Trophoblast cell (in vitro differentiated cells and primary cell): ENCODE measurements at regions not wholly inside any gene's neighbourhood (a gene's known extent, or its start where the extent isn't known, plus 50 kb on each side); places are given as distances from the start of the nearest gene placed in this dataset.

Experiments
- DNase-seq, 2 donors: peaks; one replicate each; pipeline ENCODE4 v3.0.0-alpha.2; 2016
- H2AFZ ChIP-seq: 2 replicates; pipeline ENCODE4 v1.6.1; 2013; ENCODE audit warnings: low read length, moderate library complexity, mild to moderate bottlenecking; ENCODE audit not compliant: insufficient read depth, poor library complexity
- H2AK5ac ChIP-seq: 2 replicates; pipeline ENCODE4 v1.6.1; 2013; ENCODE audit warnings: mild to moderate bottlenecking, low read length
- H2BK120ac ChIP-seq: 2 replicates; pipeline ENCODE4 v1.6.1; 2013; ENCODE audit warnings: low read length, mild to moderate bottlenecking, moderate library complexity; ENCODE audit not compliant: insufficient read depth, poor library complexity
- H2BK12ac ChIP-seq: 2 replicates; pipeline ENCODE4 v1.6.1; 2013; ENCODE audit warnings: mild to moderate bottlenecking, low read length, moderate library complexity
- H2BK5ac ChIP-seq: 2 replicates; pipeline ENCODE4 v1.6.1; 2013; ENCODE audit warnings: low read length, low read depth, moderate library complexity, mild to moderate bottlenecking; ENCODE audit not compliant: poor library complexity
- H3K14ac ChIP-seq: 2 replicates; pipeline ENCODE4 v1.6.1; 2013; ENCODE audit warnings: mild to moderate bottlenecking, low read length
- H3K18ac ChIP-seq: 2 replicates; pipeline ENCODE4 v1.6.1; 2013; ENCODE audit warnings: mild to moderate bottlenecking, low read length
- H3K23ac ChIP-seq: 2 replicates; pipeline ENCODE4 v1.6.1; 2013; ENCODE audit warnings: low read length
- H3K27ac ChIP-seq: 2 replicates; pipeline ENCODE4 v1.5.1; 2013; ENCODE audit warnings: low read depth, mild to moderate bottlenecking, inconsistent platforms, low read length, moderate library complexity
- H3K27me3 ChIP-seq: 2 replicates; pipeline ENCODE4 v1.6.1; 2013; ENCODE audit warnings: inconsistent platforms, mild to moderate bottlenecking, low read length, moderate library complexity; ENCODE audit not compliant: insufficient read depth
- H3K36me3 ChIP-seq, 2 experiments: 1 replicate in 1 of 2; 2 replicates in 1 of 2; pipeline ENCODE4 v1.6.1; 2013; ENCODE audit warnings: low read length in 2 of 2, mild to moderate bottlenecking in 2 of 2, moderate library complexity in 1 of 2; ENCODE audit not compliant: insufficient read depth in 2 of 2, control insufficient read depth in 1 of 2
- H3K4ac ChIP-seq: 2 replicates; pipeline ENCODE4 v1.6.1; 2013; ENCODE audit warnings: low read depth, mild to moderate bottlenecking, low read length, moderate library complexity
- H3K4me1 ChIP-seq, 2 experiments: 1 replicate in 1 of 2; 2 replicates in 1 of 2; pipeline ENCODE4 v1.6.1; 2013; ENCODE audit warnings: low read length in 2 of 2, mild to moderate bottlenecking in 2 of 2, moderate library complexity in 1 of 2; ENCODE audit not compliant: insufficient read depth in 2 of 2, control insufficient read depth in 1 of 2
- H3K4me2 ChIP-seq: 2 replicates; pipeline ENCODE4 v1.6.1; 2013; ENCODE audit warnings: inconsistent platforms, mild to moderate bottlenecking, low read length, moderate library complexity
- H3K4me3 ChIP-seq: 2 replicates; pipeline ENCODE4 v1.5.1; 2013; ENCODE audit warnings: mild to moderate bottlenecking, low read depth, low read length, inconsistent platforms
- H3K79me1 ChIP-seq: one replicate; pipeline ENCODE4 v1.6.1; 2013; ENCODE audit warnings: low read length
- H3K79me2 ChIP-seq: 2 replicates; pipeline ENCODE4 v1.6.1; 2013; ENCODE audit warnings: low read length, mild to moderate bottlenecking; ENCODE audit not compliant: control insufficient read depth, insufficient read depth, poor library complexity
- H3K9ac ChIP-seq: 2 replicates; pipeline ENCODE4 v1.6.1; 2013; ENCODE audit warnings: mild to moderate bottlenecking, low read length
- H3K9me3 ChIP-seq: 2 replicates; pipeline ENCODE4 v1.6.1; 2013; ENCODE audit warnings: low read depth, mild to moderate bottlenecking, control low read depth, inconsistent platforms, low read length; ENCODE audit not compliant: insufficient read depth
- H4K12ac ChIP-seq: 2 replicates; pipeline ENCODE4 v1.6.1; 2013; ENCODE audit warnings: low read depth, mild to moderate bottlenecking, low read length, moderate library complexity
- H4K8ac ChIP-seq: 2 replicates; pipeline ENCODE4 v1.6.1; 2013; ENCODE audit warnings: low read depth, mild to moderate bottlenecking, low read length, moderate library complexity
- H4K91ac ChIP-seq: one replicate; pipeline ENCODE4 v1.6.1; 2013; ENCODE audit warnings: low read depth, mild to moderate bottlenecking, low read length, moderate library complexity
- WGBS: extraction: QIAGEN DNeasy Blood & Tissue Kit; methylation state at CpG from one replicate; pipeline ENCODE4 v1.1.7; 2013; ENCODE audit warnings: missing lambda C conversion rate; ENCODE audit not compliant: insufficient read length, insufficient coverage; ENCODE audit errors: extremely low coverage; 5-methylcytosine and 5-hydroxymethylcytosine counted together

GRCh38 chr7:69402696-69403095 lies 195.6 kb upstream of the AUTS2 start:
- Histone ChIP-seq H3K4me2 (no peak overlapping the region), H3K4me1 (peaks cover 2 to 6% of the 10 kb centered on the region in 2 experiments), H3K4me3 (no peak overlapping the region), H4K91ac (no peak overlapping the region), H3K27ac (no peak overlapping the region), H3K23ac (no peak overlapping the region), H2BK12ac (no peak overlapping the region), H3K36me3 (no peaks in the 10 kb centered on the region), H3K79me1 (no peaks in the 10 kb centered on the region), H3K14ac (no peak overlapping the region), H3K79me2 (no peaks in the 10 kb centered on the region), H2BK120ac (no peak overlapping the region), H3K18ac (no peak overlapping the region), H2AFZ (no peak overlapping the region), H3K9ac (no peak overlapping the region), H3K9me3 (no peaks in the 10 kb centered on the region), H3K4ac (no peak overlapping the region), H3K27me3 (no peaks in the 10 kb centered on the region), H2BK5ac (no peak overlapping the region), H4K8ac (no peak overlapping the region), H2AK5ac (no peak overlapping the region), H4K12ac (no peak overlapping the region)
- no peak for DNase-seq
- no CpG with 5 or more reads among the region's 2 CpGs for WGBS

GRCh38 chr7:69403169-69403568 lies 195.1 kb upstream of the AUTS2 start:
- no peak overlapping the region for H2BK5ac ChIP-seq
- H3K79me2 ChIP-seq = no peaks in the 10 kb centered on the region
- H3K9me3 ChIP-seq = no peaks in the 10 kb centered on the region
- H3K4me3 ChIP-seq = no peak overlapping the region
- no peak overlapping the region for H2BK12ac ChIP-seq
- H3K18ac ChIP-seq = no peak overlapping the region
- peaks cover 2 to 6% of the 10 kb centered on the region in 2 experiments for H3K4me1 ChIP-seq
- no peak overlapping the region for H4K12ac ChIP-seq
- DNase-seq = no peak
- peak overlapping the region; percentile 40 for H3K9ac ChIP-seq
- no peak overlapping the region for H3K27ac ChIP-seq
- H3K23ac ChIP-seq = no peak overlapping the region
- no peak overlapping the region for H2AK5ac ChIP-seq
- H3K36me3 ChIP-seq = no peaks in the 10 kb centered on the region
- no peaks in the 10 kb centered on the region for H3K79me1 ChIP-seq
- no peak overlapping the region for H2BK120ac ChIP-seq
- no peaks in the 10 kb centered on the region for H3K27me3 ChIP-seq
- no peak overlapping the region for H4K8ac ChIP-seq
- no peak overlapping the region for H2AFZ ChIP-seq
- no peak overlapping the region for H3K4ac ChIP-seq
- no peak overlapping the region for H3K4me2 ChIP-seq
- WGBS = no CpG with 5 or more reads among the region's 2 CpGs
- no peak overlapping the region for H4K91ac ChIP-seq
- no peak overlapping the region for H3K14ac ChIP-seq

DNA sequence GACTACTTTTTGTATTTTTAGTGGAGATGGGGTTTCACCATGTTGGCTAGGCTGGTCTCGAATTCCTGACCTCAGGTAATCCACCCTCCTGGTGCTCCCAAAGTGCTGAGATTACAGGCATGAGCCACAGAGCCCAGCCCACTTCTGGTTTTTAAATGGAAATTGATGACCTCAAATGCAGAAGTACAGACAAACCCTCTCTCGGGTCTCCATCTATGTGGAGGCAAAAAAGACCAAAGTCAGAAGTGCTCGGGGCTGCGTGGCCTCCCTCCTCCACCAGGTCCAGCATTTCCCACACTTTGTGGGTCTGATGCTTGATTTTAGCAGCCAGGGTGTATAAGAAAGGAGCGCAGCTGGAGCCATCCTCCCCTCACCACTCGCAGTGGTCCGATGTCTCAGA lies 187.3 kb upstream of the AUTS2 start:
- H3K9ac ChIP-seq = no peak overlapping the region
- no peak overlapping the region for H3K23ac ChIP-seq
- H2BK12ac ChIP-seq = no peak overlapping the region
- no peaks in the 10 kb centered on the region for H3K27me3 ChIP-seq
- no peak overlapping the region for H3K4me3 ChIP-seq
- no peak overlapping the region for H3K27ac ChIP-seq
- no peak overlapping the region for H4K12ac ChIP-seq
- H3K4me2 ChIP-seq = no peak overlapping the region
- H3K14ac ChIP-seq = no peak overlapping the region
- no peak overlapping the region for H3K4ac ChIP-seq
- H3K18ac ChIP-seq = no peak overlapping the region
- no peaks in the 10 kb centered on the region for H3K36me3 ChIP-seq
- H3K79me2 ChIP-seq = no peaks in the 10 kb centered on the region
- no peak for DNase-seq
- H4K91ac ChIP-seq = no peak overlapping the region
- H2BK5ac ChIP-seq = no peak overlapping the region
- no peak overlapping the region for H2AFZ ChIP-seq
- H3K9me3 ChIP-seq = no peaks in the 10 kb centered on the region
- no CpG with 5 or more reads among the region's 7 CpGs for WGBS
- peaks cover 0 to 1% of the 10 kb centered on the region in 2 experiments for H3K4me1 ChIP-seq
- H2BK120ac ChIP-seq = no peak overlapping the region
- H3K79me1 ChIP-seq = no peaks in the 10 kb centered on the region
- no peak overlapping the region for H2AK5ac ChIP-seq
- H4K8ac ChIP-seq = no peak overlapping the region

- no peak overlapping the region for H4K91ac ChIP-seq
- H3K9ac ChIP-seq = no peak overlapping the region
- WGBS = no CpG with 5 or more reads among the region's 8 CpGs
Observed at GRCh38 chr7:69411466-69411865, 186.8 kb upstream of the AUTS2 start.

More at GRCh38 chr7:69411466-69411865, 186.8 kb upstream of the AUTS2 start:
- Histone ChIP-seq H3K4me2 (no peak overlapping the region), H3K4ac (no peak overlapping the region), H4K8ac (no peak overlapping the region), H3K27ac (no peak overlapping the region), H3K9me3 (no peaks in the 10 kb centered on the region), H2BK120ac (no peak overlapping the region), H3K23ac (no peak overlapping the region), H2AFZ (no peak overlapping the region), H3K4me1 (peaks cover 0 to 1% of the 10 kb centered on the region in 2 experiments), H3K27me3 (no peaks in the 10 kb centered on the region), H2BK5ac (no peak overlapping the region), H3K4me3 (no peak overlapping the region), H3K18ac (no peak overlapping the region), H3K79me2 (no peaks in the 10 kb centered on the region), H4K12ac (no peak overlapping the region), H3K79me1 (no peaks in the 10 kb centered on the region), H2AK5ac (no peak overlapping the region), H3K36me3 (no peaks in the 10 kb centered on the region), H3K14ac (no peak overlapping the region), H2BK12ac (no peak overlapping the region)
- DNase-seq = no peak
